ENCODE measurements at regions not wholly inside any gene's neighbourhood (a gene's known extent, or its start where the extent isn't known, plus 50 kb on each side); places are given as distances from the start of the nearest gene placed in this dataset.

DNA sequence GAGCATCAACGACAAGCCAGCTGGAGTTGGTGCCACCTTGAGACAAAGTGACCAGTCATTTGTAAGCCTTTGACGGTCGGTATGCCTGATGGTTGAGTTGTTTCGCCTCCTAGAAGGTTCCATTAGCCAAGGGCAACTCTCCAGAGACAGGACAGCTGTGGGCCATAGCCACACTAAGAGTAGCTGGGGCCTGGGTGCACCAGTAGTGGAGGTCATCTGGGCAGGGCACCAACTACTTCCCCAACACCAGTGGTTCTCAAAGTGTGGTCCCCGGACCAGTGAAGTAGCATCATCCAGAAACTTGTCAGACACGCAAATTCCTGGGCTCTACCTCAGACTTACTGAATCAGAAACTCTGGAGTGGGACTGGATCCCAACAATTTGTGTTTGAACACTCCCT lies 217.5 kb upstream of the TAS2R1 start:
- TF ChIP-seq, protein P1, sequence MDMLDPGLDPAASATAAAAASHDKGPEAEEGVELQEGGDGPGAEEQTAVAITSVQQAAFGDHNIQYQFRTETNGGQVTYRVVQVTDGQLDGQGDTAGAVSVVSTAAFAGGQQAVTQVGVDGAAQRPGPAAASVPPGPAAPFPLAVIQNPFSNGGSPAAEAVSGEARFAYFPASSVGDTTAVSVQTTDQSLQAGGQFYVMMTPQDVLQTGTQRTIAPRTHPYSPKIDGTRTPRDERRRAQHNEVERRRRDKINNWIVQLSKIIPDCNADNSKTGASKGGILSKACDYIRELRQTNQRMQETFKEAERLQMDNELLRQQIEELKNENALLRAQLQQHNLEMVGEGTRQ (IDR thresholded peaks at IDR 0.05) = no peak
- TF ChIP-seq, protein P2, sequence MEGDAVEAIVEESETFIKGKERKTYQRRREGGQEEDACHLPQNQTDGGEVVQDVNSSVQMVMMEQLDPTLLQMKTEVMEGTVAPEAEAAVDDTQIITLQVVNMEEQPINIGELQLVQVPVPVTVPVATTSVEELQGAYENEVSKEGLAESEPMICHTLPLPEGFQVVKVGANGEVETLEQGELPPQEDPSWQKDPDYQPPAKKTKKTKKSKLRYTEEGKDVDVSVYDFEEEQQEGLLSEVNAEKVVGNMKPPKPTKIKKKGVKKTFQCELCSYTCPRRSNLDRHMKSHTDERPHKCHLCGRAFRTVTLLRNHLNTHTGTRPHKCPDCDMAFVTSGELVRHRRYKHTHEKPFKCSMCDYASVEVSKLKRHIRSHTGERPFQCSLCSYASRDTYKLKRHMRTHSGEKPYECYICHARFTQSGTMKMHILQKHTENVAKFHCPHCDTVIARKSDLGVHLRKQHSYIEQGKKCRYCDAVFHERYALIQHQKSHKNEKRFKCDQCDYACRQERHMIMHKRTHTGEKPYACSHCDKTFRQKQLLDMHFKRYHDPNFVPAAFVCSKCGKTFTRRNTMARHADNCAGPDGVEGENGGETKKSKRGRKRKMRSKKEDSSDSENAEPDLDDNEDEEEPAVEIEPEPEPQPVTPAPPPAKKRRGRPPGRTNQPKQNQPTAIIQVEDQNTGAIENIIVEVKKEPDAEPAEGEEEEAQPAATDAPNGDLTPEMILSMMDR (IDR thresholded peaks at IDR 0.05) = no peak
- TF ChIP-seq CBX8 (IDR thresholded peaks at IDR 0.05) (no peak), CHD4 (IDR thresholded peaks at IDR 0.05; ENCODE audit: borderline replicate concordance) (no peak)
- TF ChIP-seq, protein P3, sequence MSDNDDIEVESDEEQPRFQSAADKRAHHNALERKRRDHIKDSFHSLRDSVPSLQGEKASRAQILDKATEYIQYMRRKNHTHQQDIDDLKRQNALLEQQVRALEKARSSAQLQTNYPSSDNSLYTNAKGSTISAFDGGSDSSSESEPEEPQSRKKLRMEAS (IDR thresholded peaks at IDR 0.05) = no peak
